Sciatic nerve (tissue), 2 donors: ENCODE measurements at regions not wholly inside any gene's neighbourhood (a gene's known extent, or its start where the extent isn't known, plus 50 kb on each side); places are given as distances from the start of the nearest gene placed in this dataset.
"Not testable (repeated sequence)": the region's sequence is repeated elsewhere in the genome, so short reads cannot be mapped to it uniquely, and the experiment has no call there.

Experiments
- ATAC-seq: fragments of 200-7000 bp; cut with Tn5 transposase; one replicate; pipeline ENCODE4 v1.9.1; 2020; ENCODE audit warnings: mild to moderate bottlenecking, moderate library complexity
- DNase-seq: peaks from one replicate; pipeline ENCODE4 v3.0.0-alpha.2; 2020; ENCODE audit warnings: low spot score
- intact Hi-C: fragments of 100-400 bp; cut with DNase I; formaldehyde crosslinking; loops from one replicate; pipeline ENCODE4 v1.14.2; 2022
- donor health status: DM: no; HTN: no; CAD: no.
- donor health status: DM: no; HTN: no; CAD: no.

DNA sequence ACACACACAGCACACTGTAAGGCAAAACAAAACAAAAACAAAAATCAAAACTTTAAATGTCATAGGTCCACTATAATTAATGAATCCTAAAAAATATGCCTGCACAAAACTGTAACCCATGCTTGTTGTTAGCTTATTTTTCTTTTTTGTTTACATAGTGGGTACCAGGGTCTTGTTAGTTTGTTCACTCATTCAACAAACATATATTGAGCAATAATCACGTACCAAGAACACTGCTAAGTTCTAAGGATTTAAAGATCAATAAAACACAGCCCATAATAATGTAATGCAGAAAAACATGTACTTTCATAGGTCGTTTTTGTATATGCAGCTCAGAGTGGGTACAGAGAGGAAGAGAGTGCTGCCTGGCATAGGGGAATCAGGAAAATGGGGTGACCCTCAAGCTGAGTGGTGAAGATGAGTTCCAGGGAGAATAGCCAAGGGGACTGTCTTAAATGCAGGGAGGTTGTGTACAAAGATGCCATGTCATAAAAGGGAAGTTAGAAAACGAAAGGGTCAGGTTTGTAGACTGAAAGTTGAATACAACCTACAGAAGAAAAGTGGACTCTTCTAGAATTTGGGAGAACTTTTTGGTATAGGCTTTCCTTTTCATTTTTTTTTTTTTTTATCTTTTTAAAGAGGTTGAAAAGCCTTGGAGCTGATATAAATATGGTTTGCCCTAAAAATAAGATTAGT, 113.3 kb upstream of the TBX18 start:
- no peak for DNase-seq
- intact Hi-C loops, result no loop called here

DNA sequence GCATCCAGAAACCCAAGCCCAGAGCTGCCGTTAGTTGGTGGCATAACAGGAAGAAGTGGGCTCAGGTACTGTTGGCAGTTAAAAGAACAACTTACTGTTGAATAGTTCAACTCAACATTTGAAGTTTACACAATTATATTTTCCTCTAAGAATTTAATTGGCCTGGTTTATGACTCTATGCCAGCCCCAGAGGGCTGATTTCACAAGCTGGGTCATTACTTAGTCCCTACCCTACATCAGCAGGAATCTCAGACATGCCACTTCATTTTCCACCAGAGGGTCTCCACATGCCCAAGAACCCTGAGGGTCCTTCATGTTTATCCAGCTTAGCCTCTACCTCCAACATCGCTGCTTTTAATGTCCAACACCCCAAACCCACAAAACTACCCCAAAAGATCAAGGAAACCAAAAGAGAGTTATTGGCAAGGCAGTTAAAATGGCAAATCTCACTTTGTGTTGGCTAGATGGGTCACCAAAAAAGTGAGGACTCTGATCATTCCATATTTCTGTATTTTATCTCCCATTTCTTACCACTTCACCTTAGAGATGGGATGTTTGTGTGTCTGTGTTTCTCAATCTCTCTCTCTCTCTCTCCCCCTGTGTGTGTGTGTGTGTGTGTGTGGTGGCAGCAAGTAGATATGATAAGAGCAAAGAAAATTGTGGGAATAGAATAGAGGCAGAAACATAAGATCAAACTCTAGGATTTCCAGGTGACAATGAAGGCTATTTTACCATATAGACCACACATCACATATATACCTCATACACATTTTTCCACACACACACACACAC, 112.5 kb upstream of the TBX18 start:
- intact Hi-C loops, result no loop called here
- DNase-seq (no peak), ATAC-seq (no peak)

More for the DNA sequence above, 113.3 kb upstream of the TBX18 start:
- ATAC-seq, result no peak

DNA sequence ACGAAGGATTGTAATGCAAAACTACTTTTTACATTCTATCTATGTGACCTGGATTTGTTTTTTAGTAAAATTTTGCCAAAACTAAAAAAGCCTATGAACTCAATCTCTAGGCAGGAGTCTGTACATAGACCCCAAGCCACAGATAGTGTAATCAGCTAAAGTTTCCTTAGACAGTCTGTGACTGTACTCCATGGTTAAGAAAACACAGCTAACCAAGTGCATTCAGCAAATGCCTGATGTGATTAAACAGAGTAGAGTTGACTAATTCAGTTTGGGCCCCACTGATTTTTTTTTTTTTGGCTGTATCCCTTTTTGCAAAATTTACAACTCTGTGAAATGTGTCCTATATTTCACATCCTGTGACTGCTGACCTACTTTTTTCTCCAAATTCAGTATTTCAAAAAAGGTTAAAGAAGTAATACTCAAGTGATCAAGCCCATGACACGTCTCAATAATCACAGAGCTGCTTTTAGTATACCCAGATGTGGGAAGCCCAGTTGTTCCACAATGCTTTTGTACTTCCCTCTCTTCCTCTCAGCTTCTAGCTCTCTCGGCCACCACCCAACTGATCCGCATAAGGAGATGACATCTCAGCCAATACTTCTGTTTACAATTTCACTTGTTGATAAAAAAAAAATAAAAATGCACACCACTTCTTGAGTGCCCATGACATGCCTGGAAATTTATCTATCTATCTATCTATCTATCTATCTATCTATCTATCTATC, 108.8 kb upstream of the TBX18 start:
- ATAC-seq, result no peak
- intact Hi-C loops, result loop anchor here (5.0 kb wide), 1 partner anchor 1684 kb away; no protein-coding TSS in a partner anchor
- DNase-seq, result no peak

DNA sequence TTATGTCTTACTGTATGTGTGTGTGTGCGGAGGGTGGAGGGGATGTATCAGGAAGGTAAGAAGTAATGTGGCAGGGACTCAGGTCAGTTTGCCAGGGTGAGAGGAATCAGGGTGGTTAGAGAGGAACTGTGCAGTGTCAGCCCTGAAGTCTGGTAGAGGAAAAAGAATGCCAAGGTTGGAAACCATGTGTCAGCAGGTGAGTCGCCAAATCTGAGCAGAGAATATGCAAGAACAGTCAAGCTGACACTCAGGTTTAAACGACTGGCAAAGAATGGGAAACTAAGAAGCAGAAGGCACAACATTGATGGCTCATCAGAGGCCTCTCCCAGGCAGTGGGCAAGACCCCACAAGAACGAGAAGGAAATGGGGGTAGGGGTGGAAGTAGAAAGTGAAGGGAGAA, 107.5 kb upstream of the TBX18 start:
- DNase-seq (no peak), ATAC-seq (no peak)
- intact Hi-C loops, result loop anchor here (5.0 kb wide), 1 partner anchor 1685 kb away; no protein-coding TSS in a partner anchor

DNA sequence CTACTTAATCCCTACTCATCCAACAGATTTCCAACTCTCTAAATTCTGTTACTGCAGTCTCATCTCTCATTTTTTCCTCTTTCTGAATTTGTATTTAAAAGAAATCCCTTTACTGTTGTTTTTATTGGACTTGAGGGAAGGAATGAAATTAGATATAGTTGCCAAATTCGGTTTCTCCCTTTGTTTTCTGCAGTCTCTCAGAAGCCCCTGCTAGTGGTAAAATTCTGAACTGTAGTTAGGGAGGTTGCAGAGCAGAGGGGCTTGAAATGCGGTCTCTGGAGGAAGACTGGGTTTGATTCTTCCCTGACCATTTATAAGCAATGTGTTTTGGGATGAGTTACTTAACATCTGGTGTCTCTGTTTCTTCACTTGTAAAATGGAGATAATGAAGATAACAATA, 106.3 kb upstream of the TBX18 start:
- DNase-seq (no peak), ATAC-seq (no peak)
- intact Hi-C loops, result loop anchor here (5.0 kb wide), 1 partner anchor 1687 kb away; no protein-coding TSS in a partner anchor

DNA sequence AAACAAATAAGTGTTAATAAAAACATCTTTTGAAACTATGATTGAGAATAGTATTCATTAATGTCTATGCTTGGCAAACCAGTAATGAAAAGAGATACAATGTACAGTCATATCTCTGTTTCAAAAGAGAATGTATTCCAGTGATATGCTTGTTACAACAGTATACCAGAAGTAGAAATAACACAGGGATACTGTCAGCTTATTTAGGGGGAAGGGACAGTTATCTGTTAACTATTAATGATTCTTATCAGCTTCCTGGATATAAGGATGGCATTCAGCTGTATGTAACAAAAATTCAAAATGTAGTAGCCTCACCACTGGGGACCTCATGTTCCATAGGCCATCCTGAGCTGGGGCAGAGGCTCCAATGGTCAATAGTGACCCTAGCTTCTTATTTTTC, 103.8 kb upstream of the TBX18 start:
- intact Hi-C loops, result no loop called here
- no peak for ATAC-seq
- DNase-seq, result no peak

DNA sequence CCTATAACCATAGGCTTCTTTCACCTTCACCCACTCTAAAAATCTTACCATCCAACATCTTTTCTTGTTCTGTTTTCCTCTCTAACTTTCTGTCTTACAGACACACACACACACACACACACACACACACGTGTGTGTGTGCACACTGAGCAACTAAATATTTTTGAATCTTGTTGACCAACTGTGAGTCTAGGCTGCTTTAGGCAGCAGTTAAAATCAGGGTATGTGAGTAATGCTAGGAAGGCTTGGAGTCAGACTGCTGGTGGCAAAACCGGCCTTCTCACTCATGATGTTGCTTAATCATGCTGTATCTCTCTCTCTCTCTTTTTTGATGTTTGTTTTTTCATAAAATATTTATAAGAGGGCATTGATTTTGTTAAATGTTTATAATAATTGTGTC, 103.1 kb upstream of the TBX18 start:
- DNase-seq, result no peak
- peak; percentile 41 for ATAC-seq
- intact Hi-C loops, result no loop called here

DNA sequence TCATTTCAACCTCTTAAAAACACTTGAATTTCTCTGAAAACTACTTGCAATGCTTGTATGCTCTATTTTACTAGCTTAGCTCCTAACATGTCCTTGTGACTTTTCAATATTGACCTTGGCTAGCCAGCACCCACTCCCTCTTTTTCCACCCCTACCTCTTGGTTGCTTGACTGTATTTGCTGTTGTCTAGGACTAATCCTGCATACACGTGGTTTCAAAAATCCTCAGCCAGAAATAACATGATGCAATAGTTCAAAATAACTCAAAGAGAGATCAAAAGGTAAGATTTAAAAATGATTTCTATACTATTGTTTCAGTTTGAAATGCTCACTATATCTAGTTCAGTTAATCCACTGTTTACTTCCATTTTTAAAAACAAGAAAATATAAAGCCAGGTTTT, 102.3 kb upstream of the TBX18 start:
- peak; percentile 80 for ATAC-seq
- intact Hi-C loops, result no loop called here
- DNase-seq, result no peak

DNA sequence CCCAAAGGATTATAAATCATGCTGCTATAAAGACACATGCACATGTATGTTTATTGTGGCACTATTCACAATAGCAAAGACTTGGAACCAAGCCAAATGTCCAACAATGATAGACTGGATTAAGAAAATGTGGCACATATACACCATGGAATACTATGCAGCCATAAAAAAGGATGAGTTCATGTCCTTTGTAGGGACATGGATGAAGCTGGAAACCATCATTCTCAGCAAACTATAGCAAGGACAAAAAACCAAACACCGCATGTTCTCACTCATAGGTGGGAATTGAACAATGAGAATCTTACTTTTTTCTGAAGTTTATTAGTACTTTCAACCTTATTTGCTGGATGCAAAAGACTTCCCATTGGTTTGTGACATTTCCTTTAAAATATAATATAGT, 101.0 kb upstream of the TBX18 start:
- intact Hi-C loops, result not testable (repeated sequence)

DNA sequence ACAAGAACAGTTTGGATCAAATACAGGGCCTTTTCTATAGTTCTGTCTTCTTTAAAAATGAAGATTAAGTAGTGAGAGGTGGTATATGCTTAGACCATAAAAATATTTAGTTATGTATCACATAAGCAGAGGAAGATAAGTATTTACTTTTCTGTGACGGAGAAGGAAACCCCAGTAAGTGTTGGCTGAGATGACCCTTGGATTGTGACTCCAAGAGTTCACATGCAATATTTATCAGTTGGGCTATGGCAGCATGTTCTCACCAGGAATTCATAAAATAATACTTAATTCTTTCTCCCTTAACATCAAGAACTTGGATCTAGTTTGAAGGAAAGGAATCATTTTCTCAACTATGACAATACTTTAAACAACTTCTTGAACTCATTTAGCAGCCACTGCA, 98.4 kb upstream of the TBX18 start:
- intact Hi-C loops, result no loop called here
- ATAC-seq, result no peak
- DNase-seq, result no peak

More for the DNA sequence above, 101.0 kb upstream of the TBX18 start:
- DNase-seq, ATAC-seq: not testable (repeated sequence)

DNA sequence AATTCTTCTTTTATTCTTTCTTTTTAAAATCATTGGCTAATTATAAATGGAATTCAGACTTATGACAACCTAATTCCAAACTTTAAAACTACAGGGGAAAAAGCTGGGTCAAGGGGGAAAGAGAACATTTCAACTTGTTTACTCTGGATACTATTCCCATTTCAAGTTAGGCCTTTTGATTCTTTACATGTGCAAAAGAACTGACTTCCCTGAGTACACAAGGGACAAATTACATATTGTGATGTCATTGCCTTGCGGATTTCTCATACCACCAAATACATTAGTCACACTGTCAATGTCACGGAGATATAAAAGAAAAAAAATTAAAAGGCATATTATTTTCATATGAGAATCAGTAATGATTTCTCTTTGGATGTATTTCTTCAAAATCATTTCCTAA, 96.5 kb upstream of the TBX18 start:
- intact Hi-C loops, result no loop called here
- no peak for DNase-seq
- ATAC-seq, result peak; percentile 30

DNA sequence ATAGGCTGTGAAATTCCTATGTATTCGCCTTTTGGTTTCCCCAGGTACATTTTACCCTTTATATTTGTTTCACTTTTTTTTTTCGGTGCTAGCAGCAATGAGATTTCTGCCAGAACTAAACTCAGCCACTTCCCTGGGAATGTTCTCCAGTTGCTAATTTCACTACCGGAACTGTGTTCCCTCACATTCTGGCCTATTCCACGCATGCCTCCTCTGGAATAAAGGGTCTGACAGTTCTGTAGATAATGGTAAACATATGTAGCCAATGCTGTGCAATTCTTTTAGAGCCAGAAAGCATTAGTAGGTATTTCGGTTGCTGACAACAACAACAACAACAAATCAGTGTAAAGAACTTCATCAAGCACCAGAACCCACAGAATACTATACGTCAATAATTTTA, 96.1 kb upstream of the TBX18 start:
- intact Hi-C loops, result no loop called here
- peak; percentile 51 for ATAC-seq
- no peak for DNase-seq

DNA sequence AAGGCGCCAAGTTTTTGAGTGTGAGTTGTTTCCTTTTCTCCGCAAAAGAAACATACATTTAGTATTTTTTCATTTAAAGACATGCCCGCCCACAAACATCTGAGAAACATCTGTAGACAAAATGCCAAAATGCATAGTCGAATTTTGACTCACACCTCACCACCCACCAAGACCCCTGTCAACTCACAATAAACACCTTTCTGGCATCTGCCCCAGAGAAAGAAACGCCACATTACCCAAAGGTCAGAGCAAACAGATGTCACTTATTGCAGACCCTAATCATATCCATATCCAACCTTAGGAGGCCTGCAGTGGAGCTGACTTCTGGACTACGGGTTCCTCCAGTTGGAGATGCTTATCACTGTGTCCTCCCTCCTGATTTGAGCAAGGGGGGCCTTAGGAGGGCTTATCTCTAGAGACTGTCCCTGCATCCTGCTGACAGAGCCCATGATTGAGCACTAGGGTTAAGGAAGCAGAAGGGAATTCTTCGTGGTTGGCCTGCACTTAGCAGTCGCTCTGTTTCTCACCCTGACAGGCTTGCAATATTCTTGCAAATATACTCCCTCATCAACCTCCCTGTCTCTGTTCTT, 90.5 kb upstream of the TBX18 start:
- intact Hi-C loops, result no loop called here
- DNase-seq, result no peak
- ATAC-seq, result no peak

DNA sequence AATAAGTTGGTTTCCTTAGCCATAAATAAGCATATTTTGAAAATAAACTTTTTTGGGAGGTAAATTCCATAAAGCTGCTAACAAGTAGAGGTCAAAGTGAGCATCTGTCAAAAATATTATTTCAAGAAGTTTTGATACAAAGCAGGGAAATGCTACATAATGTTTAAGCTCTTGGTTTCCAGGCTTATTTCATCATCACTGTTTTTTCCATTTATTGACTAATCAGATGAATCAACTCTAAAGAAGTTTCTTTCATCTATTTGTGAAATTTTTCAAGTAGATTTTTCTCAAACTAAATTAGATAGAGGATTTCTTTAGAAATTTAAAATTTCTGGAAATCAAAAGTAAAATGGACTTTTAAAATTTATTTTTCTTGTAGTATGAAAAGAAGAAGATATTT, 89.5 kb upstream of the TBX18 start:
- intact Hi-C loops, result no loop called here

DNA sequence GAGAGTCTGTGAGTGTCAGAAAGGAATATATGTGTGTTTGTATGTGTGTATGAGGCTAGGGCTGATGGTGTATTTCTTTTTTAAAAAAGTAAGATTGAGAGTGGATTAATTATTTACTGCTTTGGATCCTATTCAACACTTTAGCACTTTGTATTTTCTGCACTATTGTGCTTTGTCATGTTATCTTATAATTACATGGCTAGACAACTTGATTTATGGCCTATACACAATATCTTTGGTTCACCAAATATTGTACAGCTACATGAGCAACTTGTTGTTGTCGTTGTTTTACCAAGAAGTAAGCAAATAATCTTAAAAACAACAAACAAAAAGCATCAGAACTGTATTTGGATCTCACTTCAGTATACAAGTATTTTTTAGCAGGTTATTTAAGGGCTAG, 84.6 kb upstream of the TBX18 start:
- ATAC-seq (no peak), DNase-seq (no peak)
- intact Hi-C loops, result no loop called here

More for the DNA sequence above, 89.5 kb upstream of the TBX18 start:
- no peak for ATAC-seq
- DNase-seq, result no peak

DNA sequence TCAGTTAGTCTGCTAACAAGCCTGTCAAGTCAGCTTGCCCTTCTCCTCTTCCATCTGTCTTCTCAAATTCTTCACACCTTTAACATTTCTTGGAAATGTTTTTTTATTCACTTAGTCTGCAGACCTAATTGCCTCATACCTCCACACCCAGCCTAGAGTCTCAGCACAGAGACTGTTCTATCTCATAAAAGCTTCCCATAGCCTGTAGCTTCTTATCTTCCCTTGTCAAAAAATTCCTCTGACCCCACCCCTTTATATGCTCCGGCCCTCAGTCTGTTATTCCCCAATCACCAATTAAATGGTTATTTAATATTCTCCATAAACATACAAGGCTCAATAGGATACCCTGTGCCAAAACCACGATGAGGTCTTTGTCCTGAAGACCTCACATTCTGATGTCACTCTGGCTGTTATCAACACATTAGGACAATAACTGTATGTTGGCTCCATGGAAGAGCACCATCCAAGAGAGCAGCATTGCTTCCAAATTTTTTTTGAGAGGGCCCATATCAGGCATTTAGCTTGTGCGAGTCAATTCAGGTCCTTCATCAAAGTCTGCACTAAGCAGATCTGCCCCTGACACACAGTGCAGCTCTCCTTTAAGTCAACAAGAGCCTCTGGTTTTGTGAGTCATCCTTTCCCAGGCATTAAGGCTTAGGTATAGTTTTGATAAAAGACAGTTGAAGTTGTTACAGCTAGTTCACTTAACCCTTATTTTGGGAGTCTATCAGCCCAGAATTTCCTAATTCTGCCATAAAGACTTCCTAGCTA, 83.2 kb upstream of the TBX18 start:
- ATAC-seq, result peak; percentile 60
- intact Hi-C loops, result no loop called here
- no peak for DNase-seq

DNA sequence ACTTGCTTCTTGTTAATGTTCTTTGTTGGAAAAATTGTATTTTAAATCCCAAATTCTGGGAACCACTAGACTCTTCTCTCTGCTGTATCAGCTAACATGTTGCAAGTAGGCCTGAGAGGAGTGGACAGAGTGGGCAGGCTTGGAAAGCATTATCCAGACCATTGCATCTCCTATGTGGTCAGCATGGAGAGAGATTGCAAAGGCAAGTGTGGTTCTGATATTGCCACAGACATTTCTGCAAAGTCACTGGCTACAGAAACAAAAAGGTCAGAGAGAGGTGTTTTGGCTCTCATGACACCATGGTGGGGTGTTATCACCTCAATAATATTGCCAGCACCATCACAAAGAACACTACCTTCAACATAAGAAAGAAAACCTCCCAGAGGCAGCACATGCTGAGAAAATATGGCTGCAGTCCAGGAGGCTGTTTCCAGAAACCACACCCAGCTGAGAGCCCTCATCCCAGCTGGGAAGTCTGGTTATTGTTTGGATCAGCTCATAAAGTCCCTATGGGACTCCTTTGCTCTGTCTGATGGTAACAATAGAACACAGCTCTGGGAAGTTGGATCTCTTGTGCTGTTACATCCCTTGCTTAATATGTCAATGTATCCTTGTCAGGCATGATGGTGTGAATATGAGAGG, 78.2 kb upstream of the TBX18 start:
- DNase-seq (no peak), ATAC-seq (peak; percentile 55)
- intact Hi-C loops, result no loop called here
